IMR-90 (cell line): ENCODE measurements at regions not wholly inside any gene's neighbourhood (a gene's known extent, or its start where the extent isn't known, plus 50 kb on each side); places are given as distances from the start of the nearest gene placed in this dataset. TPM values are rescaled to one million over a fixed set of nuclear protein-coding genes. Genes with fewer than 3 reads are reported as not detected.

ENCODE experiments used
- RCOR1 ChIP-seq: IDR thresholded peaks from 2 replicates; pipeline ENCODE4 v1.6.1; 2012; ENCODE audit warnings: mild to moderate bottlenecking, low read length, improper control_type of control experiment; ENCODE audit not compliant: insufficient replicate concordance
- microRNA-seq, 2 experiments: library from miRNA; stranded (forward) in 1 of 2; unstranded in 1 of 2; fragments of 10-50 nt in 1 of 2; fragments of <30 nt in 1 of 2; gene quantifications in 1 of 2; microRNA quantifications in 1 of 2; one replicate each; pipeline versions ENCODE3 to v1.1.0; 2013 to 2020; ENCODE audit not compliant: insufficient read depth in 1 of 2, insufficient read length in 1 of 2, unreplicated experiment in 1 of 2
- small RNA-seq, 5 experiments: library from RNA; depleted of rRNA; stranded (forward); fragments of <200 nt; gene quantifications; one replicate each; pipeline ENCODE3, GENCODE V24; 2012

DNA sequence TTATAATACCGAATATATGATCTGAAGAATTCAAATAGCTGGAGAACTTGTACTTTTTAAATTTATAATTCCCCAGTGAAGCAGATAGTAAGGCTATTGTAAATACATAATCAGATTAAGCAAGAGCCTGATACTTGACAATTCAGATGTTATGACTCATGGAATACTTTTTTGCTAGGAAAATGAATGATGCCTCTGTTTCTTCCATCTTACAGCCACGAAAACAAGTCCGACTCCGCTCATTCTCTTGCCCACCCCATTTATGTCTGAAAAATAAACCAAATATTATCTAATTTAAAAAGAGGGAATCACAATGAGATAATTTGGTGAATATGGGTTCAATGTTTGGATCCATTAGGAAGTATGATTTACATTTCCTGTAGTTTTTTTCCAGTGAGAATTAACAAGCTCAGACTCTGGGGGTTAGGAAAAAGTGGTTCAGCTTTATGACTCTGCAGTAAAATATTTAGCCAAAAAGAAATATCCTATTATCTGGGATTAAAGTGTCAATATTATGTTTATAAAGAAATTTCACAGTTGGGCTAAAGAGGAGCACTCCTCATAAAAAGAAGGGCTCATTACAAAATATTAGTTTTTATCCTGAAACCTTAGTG is 50.4 kb upstream of the DAB1 start (continued):
- no peak for TF ChIP-seq RCOR1

Small RNA genes in the stretch of these regions (microRNA-seq; reads per million reads assigned to microRNA genes)
- not detected for gene AL445193.1 (ENCODE audit: insufficient read depth, insufficient read length)

Small RNA genes in the stretch of these regions (small RNA-seq; reads per million reads assigned to genes)
- gene AL445193.1, result 0 reads per million in 5 experiments
